Stomach (tissue), 8 donors: ENCODE measurements at regions not wholly inside any gene's neighbourhood (a gene's known extent, or its start where the extent isn't known, plus 50 kb on each side); places are given as distances from the start of the nearest gene placed in this dataset.

ENCODE experiments used
- DNase-seq, 2 donors: peaks; one replicate each; pipeline versions ENCODE4 v3.0.0 to v3.0.0-alpha.2; 2013 to 2019
- H3K27ac ChIP-seq, 5 donors: fragments of 200-600 bp in 4 of 5; sonication (generic) in 4 of 5; one replicate each; pipeline ENCODE4 v1.5.1; 2013 to 2019; ENCODE audit warnings: mild to moderate bottlenecking in 1 of 5, moderate library complexity in 1 of 5
- H3K27me3 ChIP-seq, 3 donors: fragments of 200-600 bp; sonication (generic); one replicate each; pipeline ENCODE4 v1.5.1; 2017 to 2019; ENCODE audit warnings: mixed run types in 1 of 3
- H3K36me3 ChIP-seq, 4 donors: fragments of 200-600 bp; sonication (generic); 1 replicate in 3 of 4; 2 replicates in 1 of 4; pipeline ENCODE4 v1.5.1; 2016 to 2019
- H3K4me1 ChIP-seq, 4 donors: fragments of 200-600 bp; sonication (generic); one replicate each; pipeline ENCODE4 v1.5.1; 2016 to 2019
- H3K4me3 ChIP-seq, 4 donors: fragments of 200-600 bp; sonication (generic) in 3 of 4; one replicate each; pipeline ENCODE4 v1.5.1; 2016 to 2019; ENCODE audit warnings: mild to moderate bottlenecking in 1 of 4
- H3K9me3 ChIP-seq, 4 donors: fragments of 200-600 bp; sonication (generic); one replicate each; pipeline ENCODE4 v1.5.1; 2016 to 2019
- EP300 ChIP-seq: sonication (generic); formaldehyde crosslinking; IDR thresholded peaks from one replicate; pipeline ENCODE4 v1.6.1; 2017; ENCODE audit warnings: antibody characterized with exemption
- POLR2A ChIP-seq, 4 donors: fragments of 450-650 bp; IDR thresholded peaks; one replicate each; pipeline ENCODE4 v1.6.1; 2016; ENCODE audit warnings: antibody characterized with exemption in 4 of 4, control low read depth in 2 of 4, mild to moderate bottlenecking in 1 of 4, moderate library complexity in 1 of 4
- POLR2AphosphoS5 ChIP-seq, 3 donors: sonication (generic); formaldehyde crosslinking; IDR thresholded peaks; one replicate each; pipeline ENCODE4 v1.6.1; 2016; ENCODE audit warnings: antibody characterized with exemption in 3 of 3
- WGBS, 5 donors: extraction: QIAGEN DNeasy Blood & Tissue Kit in 3 of 5; methylation state at CpG; one replicate each; pipeline versions ENCODE4 v1.1.5 to v1.1.7; 2013 to 2018; 5-methylcytosine and 5-hydroxymethylcytosine counted together
- intact Hi-C: fragments of 100-400 bp; cut with DNase I; formaldehyde crosslinking; loops from one replicate; pipeline ENCODE4 v1.15.1; 2023; ENCODE audit warnings: low total_unique reads
- TF ChIP-seq, protein P1 (sequence below), 7 experiments: fragments of 450-650 bp in 4 of 7; fragments of 200-600 bp in 3 of 7; sonication (generic) in 3 of 7; IDR thresholded peaks; one replicate each; pipeline ENCODE4 v1.5.1; 2016 to 2019; ENCODE audit warnings: antibody characterized with exemption in 7 of 7, control low read depth in 2 of 7, mild to moderate bottlenecking in 1 of 7
- donor health status: healthy with polysubstance abuse.
- donor health status: Bipolar disorder and iron deficiency.
- donor health status: healthy.

- Histone ChIP-seq H3K4me1 (no peaks in the 10 kb centered on the region), H3K27ac (no peak overlapping the region), H3K4me3 (no peak overlapping the region), H3K36me3 (no peaks in the 10 kb centered on the region), H3K27me3 (no peaks in the 10 kb centered on the region), H3K9me3 (peaks cover 0 to 6% (median 0%) of the 10 kb centered on the region in 4 donors)
- intact Hi-C loops, result no loop called here
- TF ChIP-seq, protein P1, sequence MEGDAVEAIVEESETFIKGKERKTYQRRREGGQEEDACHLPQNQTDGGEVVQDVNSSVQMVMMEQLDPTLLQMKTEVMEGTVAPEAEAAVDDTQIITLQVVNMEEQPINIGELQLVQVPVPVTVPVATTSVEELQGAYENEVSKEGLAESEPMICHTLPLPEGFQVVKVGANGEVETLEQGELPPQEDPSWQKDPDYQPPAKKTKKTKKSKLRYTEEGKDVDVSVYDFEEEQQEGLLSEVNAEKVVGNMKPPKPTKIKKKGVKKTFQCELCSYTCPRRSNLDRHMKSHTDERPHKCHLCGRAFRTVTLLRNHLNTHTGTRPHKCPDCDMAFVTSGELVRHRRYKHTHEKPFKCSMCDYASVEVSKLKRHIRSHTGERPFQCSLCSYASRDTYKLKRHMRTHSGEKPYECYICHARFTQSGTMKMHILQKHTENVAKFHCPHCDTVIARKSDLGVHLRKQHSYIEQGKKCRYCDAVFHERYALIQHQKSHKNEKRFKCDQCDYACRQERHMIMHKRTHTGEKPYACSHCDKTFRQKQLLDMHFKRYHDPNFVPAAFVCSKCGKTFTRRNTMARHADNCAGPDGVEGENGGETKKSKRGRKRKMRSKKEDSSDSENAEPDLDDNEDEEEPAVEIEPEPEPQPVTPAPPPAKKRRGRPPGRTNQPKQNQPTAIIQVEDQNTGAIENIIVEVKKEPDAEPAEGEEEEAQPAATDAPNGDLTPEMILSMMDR (IDR thresholded peaks at IDR 0.05), result no peak
- no peak for TF ChIP-seq POLR2AphosphoS5 (IDR thresholded peaks at IDR 0.05)
- TF ChIP-seq POLR2A (IDR thresholded peaks at IDR 0.05), result no peak
- no peak for TF ChIP-seq EP300
- DNase-seq, result no peak
- WGBS, 5 donors, result 78 to 84% (median 80%) methylated on average over 5 of the region's 5 CpGs
These were observed 1119.8 kb downstream of the TSN start for GRCh38 chr2:122875091-122875865.

GRCh38 chr2:122883849-122884248 is 1128.4 kb downstream of the TSN start:
- Histone ChIP-seq H3K27ac (no peak overlapping the region), H3K9me3 (no peaks in the 10 kb centered on the region), H3K27me3 (no peaks in the 10 kb centered on the region), H3K4me1 (no peaks in the 10 kb centered on the region), H3K4me3 (no peak overlapping the region), H3K36me3 (no peaks in the 10 kb centered on the region)
- no peak for TF ChIP-seq POLR2A (IDR thresholded peaks at IDR 0.05)
- no peak for TF ChIP-seq POLR2AphosphoS5 (IDR thresholded peaks at IDR 0.05)
- no peak for TF ChIP-seq EP300
- TF ChIP-seq, protein P1 (IDR thresholded peaks at IDR 0.05), result no peak
- intact Hi-C loops, result no loop called here
- DNase-seq, result no peak
- WGBS, 5 donors, result 68 to 81% (median 74%) methylated on average over 5 of the region's 5 CpGs

DNA sequence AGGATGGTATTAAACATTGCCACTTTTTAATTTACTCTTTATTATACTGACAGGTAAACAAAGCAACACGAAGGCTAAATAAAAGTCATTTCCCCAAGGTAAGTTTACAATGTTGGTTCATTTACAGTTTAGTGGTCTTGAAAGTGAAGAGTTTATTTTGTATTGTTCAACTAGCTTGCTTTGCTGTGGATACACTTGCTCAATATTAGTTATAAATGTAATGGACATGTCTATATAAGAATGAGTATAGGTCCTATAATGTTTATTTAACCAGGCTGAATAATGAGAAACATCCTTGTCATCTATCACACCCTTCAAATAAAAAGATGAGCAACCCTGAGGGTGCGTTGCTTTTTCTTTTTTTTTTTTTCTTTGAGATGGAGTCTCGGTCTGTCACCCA is 1129.4 kb downstream of the TSN start:
- H3K27me3 ChIP-seq, result no peaks in the 10 kb centered on the region
- TF ChIP-seq, protein P1 (IDR thresholded peaks at IDR 0.05), result no peak
- TF ChIP-seq EP300, result no peak
- no peak for TF ChIP-seq POLR2AphosphoS5 (IDR thresholded peaks at IDR 0.05)
- DNase-seq, result no peak
- no peak overlapping the region for H3K4me3 ChIP-seq
- no peaks in the 10 kb centered on the region for H3K9me3 ChIP-seq
- 75 to 87% (median 79%) methylated on average over 3 of the region's 3 CpGs for WGBS, 5 donors
- H3K4me1 ChIP-seq, result no peaks in the 10 kb centered on the region
- no peak overlapping the region for H3K27ac ChIP-seq
- intact Hi-C loops, result no loop called here
- no peaks in the 10 kb centered on the region for H3K36me3 ChIP-seq

GRCh38 chr2:122885436-122885835 is 1130.0 kb downstream of the TSN start:
- intact Hi-C loops, result no loop called here
- Histone ChIP-seq H3K4me3 (no peak overlapping the region), H3K27me3 (no peaks in the 10 kb centered on the region), H3K4me1 (no peaks in the 10 kb centered on the region), H3K27ac (no peak overlapping the region), H3K9me3 (no peaks in the 10 kb centered on the region), H3K36me3 (no peaks in the 10 kb centered on the region)
- TF ChIP-seq EP300, result no peak
- TF ChIP-seq, protein P1 (IDR thresholded peaks at IDR 0.05), result no peak
- TF ChIP-seq POLR2A (IDR thresholded peaks at IDR 0.05), result no peak
- TF ChIP-seq POLR2AphosphoS5 (IDR thresholded peaks at IDR 0.05), result no peak
- DNase-seq, result no peak
- WGBS, 5 donors, result 80 to 84% (median 81%) methylated on average over 3 of the region's 3 CpGs
